ENCODE measurements at regions not wholly inside any gene's neighbourhood (a gene's known extent, or its start where the extent isn't known, plus 50 kb on each side); places are given as distances from the start of the nearest gene placed in this dataset.
"Not testable (repeated sequence)": the region's sequence is repeated elsewhere in the genome, so short reads cannot be mapped to it uniquely, and the experiment has no call there.

GRCh38 chr3:132987396-132987795 is 50.8 kb upstream of the TMEM108 start:
- DNase-seq, result no peak

- DNase-seq, result no peak
These were observed 54.0 kb upstream of the TMEM108 start for GRCh38 chr3:132984181-132984580.

- DNase-seq, result peak; percentile 19
These were observed 54.9 kb upstream of the TMEM108 start for GRCh38 chr3:132983143-132983770.

GRCh38 chr3:132981719-132982118 is 56.5 kb upstream of the TMEM108 start:
- no peak for DNase-seq

GRCh38 chr3:132980102-132980501 is 58.1 kb upstream of the TMEM108 start:
- DNase-seq, result no peak

GRCh38 chr3:132979606-132980005 is 58.6 kb upstream of the TMEM108 start:
- no peak for DNase-seq

- not testable (repeated sequence) for DNase-seq
These were observed 59.2 kb upstream of the TMEM108 start for GRCh38 chr3:132978946-132979345.

- DNase-seq, result no peak
These were observed 59.7 kb upstream of the TMEM108 start for GRCh38 chr3:132978464-132978863.

GRCh38 chr3:132974097-132974496 is 64.1 kb upstream of the TMEM108 start:
- DNase-seq, result no peak

GRCh38 chr3:132973441-132973840 is 64.8 kb upstream of the TMEM108 start:
- no peak for DNase-seq

GRCh38 chr3:132972333-132972732 is 65.9 kb upstream of the TMEM108 start:
- DNase-seq, result no peak

GRCh38 chr3:132966374-132966773 is 71.8 kb upstream of the TMEM108 start:
- no peak for DNase-seq

GRCh38 chr3:132964266-132964665 is 73.9 kb upstream of the TMEM108 start:
- DNase-seq, result no peak

GRCh38 chr3:132963786-132964185 is 74.4 kb upstream of the TMEM108 start:
- no peak for DNase-seq

GRCh38 chr3:132961991-132962390 is 76.2 kb upstream of the TMEM108 start:
- DNase-seq, result no peak

- DNase-seq, result no peak
These were observed 84.5 kb upstream of the TMEM108 start for GRCh38 chr3:132953683-132954082.

- no peak for DNase-seq
These were observed 110.3 kb upstream of the TMEM108 start for GRCh38 chr3:132927896-132928295.

- no peak for DNase-seq
These were observed 112.1 kb upstream of the TMEM108 start for GRCh38 chr3:132926098-132926497.

GRCh38 chr3:132925256-132925930 is 112.8 kb upstream of the TMEM108 start:
- no peak for DNase-seq

GRCh38 chr3:132916096-132916495 is 122.1 kb upstream of the TMEM108 start:
- DNase-seq, result no peak

GRCh38 chr3:132912416-132912753 is 125.8 kb upstream of the TMEM108 start:
- DNase-seq, result no peak

- no peak for DNase-seq
These were observed 126.3 kb upstream of the TMEM108 start for GRCh38 chr3:132911741-132912415.

- DNase-seq, result no peak
These were observed 130.9 kb upstream of the TMEM108 start for GRCh38 chr3:132907293-132907692.

- DNase-seq, result no peak
These were observed 137.7 kb upstream of the TMEM108 start for GRCh38 chr3:132900481-132900880.
